Neural progenitor cell (in vitro differentiated cells): ENCODE measurements at regions not wholly inside any gene's neighbourhood (a gene's known extent, or its start where the extent isn't known, plus 50 kb on each side); places are given as distances from the start of the nearest gene placed in this dataset.

Source experiments
- EZH2phosphoT487 ChIP-seq: fragments of 200-600 bp; sonication (generic); IDR thresholded peaks from 2 replicates; pipeline ENCODE4 v1.6.1; 2017; ENCODE audit warnings: antibody characterized with exemption
- TF ChIP-seq, protein P1 (sequence below): fragments of 200-600 bp; sonication (generic); IDR thresholded peaks from 2 replicates; pipeline ENCODE4 v1.5.1; 2017; ENCODE audit warnings: antibody characterized with exemption, mild to moderate bottlenecking

DNA sequence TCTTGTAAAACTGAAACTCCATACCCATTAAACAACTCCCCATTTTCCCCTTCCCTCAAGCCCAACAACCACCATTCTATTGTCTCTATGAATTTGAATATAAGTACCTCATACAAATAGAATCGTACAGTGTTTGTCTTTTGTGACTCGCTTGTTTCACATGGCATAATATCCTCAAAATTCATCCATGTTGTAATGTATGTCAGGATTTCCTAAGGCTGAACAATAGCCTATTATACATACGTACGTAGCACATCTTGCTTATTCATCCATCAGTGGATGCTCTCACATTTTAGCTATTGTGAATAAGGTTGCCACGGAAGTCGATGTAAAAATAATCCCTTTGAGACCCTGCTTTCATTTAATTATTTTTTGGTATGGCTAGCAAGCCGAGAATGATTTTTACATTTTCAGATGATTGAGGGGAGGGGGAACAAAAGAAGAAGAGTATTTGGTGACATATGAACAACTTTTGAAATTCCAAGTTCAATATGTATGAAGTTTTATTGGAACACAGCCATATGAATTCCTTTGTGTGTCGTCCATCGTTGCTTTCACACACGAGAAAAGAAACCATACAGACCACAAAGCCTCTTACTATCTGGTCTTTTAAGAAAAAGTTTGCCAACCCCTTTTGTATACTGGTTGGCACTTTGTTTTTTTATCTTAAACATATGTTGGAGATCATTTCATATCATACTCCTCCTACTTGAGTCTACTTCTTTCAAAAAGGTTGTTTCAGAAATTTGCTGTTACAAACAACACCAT, 371.2 kb downstream of the NPIPA8 start:
- TF ChIP-seq, protein P1, sequence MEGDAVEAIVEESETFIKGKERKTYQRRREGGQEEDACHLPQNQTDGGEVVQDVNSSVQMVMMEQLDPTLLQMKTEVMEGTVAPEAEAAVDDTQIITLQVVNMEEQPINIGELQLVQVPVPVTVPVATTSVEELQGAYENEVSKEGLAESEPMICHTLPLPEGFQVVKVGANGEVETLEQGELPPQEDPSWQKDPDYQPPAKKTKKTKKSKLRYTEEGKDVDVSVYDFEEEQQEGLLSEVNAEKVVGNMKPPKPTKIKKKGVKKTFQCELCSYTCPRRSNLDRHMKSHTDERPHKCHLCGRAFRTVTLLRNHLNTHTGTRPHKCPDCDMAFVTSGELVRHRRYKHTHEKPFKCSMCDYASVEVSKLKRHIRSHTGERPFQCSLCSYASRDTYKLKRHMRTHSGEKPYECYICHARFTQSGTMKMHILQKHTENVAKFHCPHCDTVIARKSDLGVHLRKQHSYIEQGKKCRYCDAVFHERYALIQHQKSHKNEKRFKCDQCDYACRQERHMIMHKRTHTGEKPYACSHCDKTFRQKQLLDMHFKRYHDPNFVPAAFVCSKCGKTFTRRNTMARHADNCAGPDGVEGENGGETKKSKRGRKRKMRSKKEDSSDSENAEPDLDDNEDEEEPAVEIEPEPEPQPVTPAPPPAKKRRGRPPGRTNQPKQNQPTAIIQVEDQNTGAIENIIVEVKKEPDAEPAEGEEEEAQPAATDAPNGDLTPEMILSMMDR: no peak
- no peak for TF ChIP-seq EZH2phosphoT487
